OCI-LY1 (cell line): ENCODE measurements at regions not wholly inside any gene's neighbourhood (a gene's known extent, or its start where the extent isn't known, plus 50 kb on each side); places are given as distances from the start of the nearest gene placed in this dataset.

ENCODE experiments used
- CTCF ChIP-seq: fragments of 200-600 bp; sonication (generic), shearing (Covaris generic); IDR thresholded peaks from 2 replicates; pipeline ENCODE4 v1.5.1; 2017; ENCODE audit warnings: mild to moderate bottlenecking, antibody characterized with exemption, low read length, moderate library complexity, mixed read lengths
- EZH2 ChIP-seq: fragments of 200-600 bp; sonication (generic), shearing (Covaris generic); IDR thresholded peaks from 2 replicates; pipeline ENCODE4 v1.8.0; 2017; ENCODE audit warnings: borderline replicate concordance, mixed run types, mild to moderate bottlenecking, antibody characterized with exemption, low read length, moderate library complexity, mixed read lengths

GRCh38 chr1:54475946-54476516, 69.8 kb upstream of the SSBP3 start:
- TF ChIP-seq CTCF (no peak), EZH2 (no peak)
